IgD-negative memory B cell (primary cell): ENCODE measurements at regions not wholly inside any gene's neighbourhood (a gene's known extent, or its start where the extent isn't known, plus 50 kb on each side); places are given as distances from the start of the nearest gene placed in this dataset.
A peak's percentile ranks its signal among the peaks of the same experiment; 100 is the strongest.

Source experiments
- H3K27ac Mint-ChIP-seq, 3 donors: one replicate each; pipeline ENCODE4 v1.8.0; 2020 to 2022; ENCODE audit warnings: mild to moderate bottlenecking in 3 of 3, mixed read lengths in 3 of 3, moderate library complexity in 1 of 3
- H3K27me3 Mint-ChIP-seq: one replicate; pipeline ENCODE4 v1.8.0; 2021; ENCODE audit warnings: mixed read lengths
- H3K36me3 Mint-ChIP-seq: one replicate; pipeline ENCODE4 v1.8.0; 2020; ENCODE audit warnings: mild to moderate bottlenecking, mixed read lengths
- H3K4me1 Mint-ChIP-seq, 3 donors: one replicate each; pipeline ENCODE4 v1.8.0; 2020 to 2022; ENCODE audit warnings: mixed read lengths in 3 of 3, mild to moderate bottlenecking in 1 of 3
- H3K4me3 Mint-ChIP-seq, 4 donors: one replicate each; pipeline ENCODE4 v1.8.0; 2020 to 2022; ENCODE audit warnings: mild to moderate bottlenecking in 4 of 4, mixed read lengths in 4 of 4, moderate library complexity in 3 of 4
- H3K9me3 Mint-ChIP-seq, 3 donors: one replicate each; pipeline ENCODE4 v1.8.0; 2020 to 2021; ENCODE audit warnings: mixed read lengths in 3 of 3, mild to moderate bottlenecking in 1 of 3

DNA sequence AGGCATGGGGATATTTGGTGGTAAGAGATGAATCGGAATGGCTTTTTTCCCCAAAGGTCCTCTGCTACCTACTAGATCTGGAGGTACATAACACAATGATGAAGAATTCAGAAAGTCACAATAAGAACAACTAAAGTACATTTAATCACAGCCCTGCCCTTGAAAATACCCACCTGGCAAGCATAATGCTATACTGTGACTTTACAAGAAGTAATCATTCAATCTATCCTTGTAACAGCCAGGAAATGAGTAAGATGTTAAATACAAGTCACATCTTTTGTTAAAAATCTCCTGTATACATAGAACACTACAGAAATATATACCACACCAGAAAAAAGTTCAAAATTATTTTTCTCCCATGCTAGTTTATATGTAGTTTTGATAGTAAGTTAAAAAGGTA is 108.3 kb upstream of the ABCB5 start:
- Mint-ChIP-seq H3K9me3 (peaks cover 0 to 2% (median 0%) of the 10 kb centered on the region in 3 donors), H3K27me3 (no peaks in the 10 kb centered on the region), H3K36me3 (peaks cover 1% of the 10 kb centered on the region), H3K4me3 (no peak overlapping the region), H3K27ac (no peak overlapping the region), H3K4me1 (peaks cover 0 to 6% (median 3%) of the 10 kb centered on the region in 3 donors)

DNA sequence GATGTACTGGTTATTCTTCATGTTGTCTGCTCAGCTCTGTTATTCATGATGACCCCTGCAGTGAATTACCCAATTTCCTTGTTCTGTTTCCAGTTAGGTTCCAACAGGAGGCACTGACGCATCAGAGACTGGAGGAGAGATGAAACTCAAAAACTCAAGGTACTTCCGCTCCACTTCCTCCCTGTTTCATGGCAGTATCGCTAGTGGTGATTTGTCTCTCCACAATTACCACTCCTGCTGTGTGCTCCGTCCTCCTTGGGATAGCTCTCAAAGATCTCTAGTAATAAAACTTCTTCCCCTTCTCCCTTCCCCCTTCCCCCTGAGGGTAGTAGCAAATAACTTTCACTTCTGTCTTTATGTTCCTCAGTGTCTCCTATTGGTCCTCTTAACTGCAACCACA is 107.4 kb upstream of the ABCB5 start:
- Mint-ChIP-seq H3K36me3 (peaks cover 1% of the 10 kb centered on the region), H3K4me3 (no peak overlapping the region), H3K4me1 (peaks cover 0 to 6% (median 3%) of the 10 kb centered on the region in 3 donors), H3K9me3 (peaks cover 0 to 2% (median 0%) of the 10 kb centered on the region in 3 donors), H3K27me3 (no peaks in the 10 kb centered on the region), H3K27ac (no peak overlapping the region)

- Mint-ChIP-seq H3K27me3 (no peaks in the 10 kb centered on the region), H3K4me3 (no peak overlapping the region), H3K4me1 (peaks cover 0 to 6% (median 3%) of the 10 kb centered on the region in 3 donors), H3K36me3 (peaks cover 1% of the 10 kb centered on the region), H3K9me3 (peaks cover 0 to 2% (median 0%) of the 10 kb centered on the region in 3 donors), H3K27ac (no peak overlapping the region)
Observed at GRCh38 chr7:20509892-20510572, 105.4 kb upstream of the ABCB5 start.

GRCh38 chr7:20510573-20510900 is 104.9 kb upstream of the ABCB5 start:
- H3K4me1 Mint-ChIP-seq = peaks cover 0 to 6% (median 3%) of the 10 kb centered on the region in 3 donors

GRCh38 chr7:20513341-20513740 is 102.1 kb upstream of the ABCB5 start:
- no peak overlapping the region for H3K27ac Mint-ChIP-seq
- peaks cover 0 to 2% (median 0%) of the 10 kb centered on the region in 3 donors for H3K4me1 Mint-ChIP-seq
- H3K4me3 Mint-ChIP-seq = no peak overlapping the region
- H3K9me3 Mint-ChIP-seq = peaks cover 0 to 4% (median 0%) of the 10 kb centered on the region in 3 donors
- no peaks in the 10 kb centered on the region for H3K27me3 Mint-ChIP-seq
- H3K36me3 Mint-ChIP-seq = no peaks in the 10 kb centered on the region

More at GRCh38 chr7:20510573-20510900, 104.9 kb upstream of the ABCB5 start:
- no peak overlapping the region for H3K27ac Mint-ChIP-seq
- H3K36me3 Mint-ChIP-seq = peaks cover 1% of the 10 kb centered on the region
- H3K4me3 Mint-ChIP-seq = no peak overlapping the region
- peaks cover 0 to 3% (median 0%) of the 10 kb centered on the region in 3 donors for H3K9me3 Mint-ChIP-seq
- H3K27me3 Mint-ChIP-seq = no peaks in the 10 kb centered on the region

DNA sequence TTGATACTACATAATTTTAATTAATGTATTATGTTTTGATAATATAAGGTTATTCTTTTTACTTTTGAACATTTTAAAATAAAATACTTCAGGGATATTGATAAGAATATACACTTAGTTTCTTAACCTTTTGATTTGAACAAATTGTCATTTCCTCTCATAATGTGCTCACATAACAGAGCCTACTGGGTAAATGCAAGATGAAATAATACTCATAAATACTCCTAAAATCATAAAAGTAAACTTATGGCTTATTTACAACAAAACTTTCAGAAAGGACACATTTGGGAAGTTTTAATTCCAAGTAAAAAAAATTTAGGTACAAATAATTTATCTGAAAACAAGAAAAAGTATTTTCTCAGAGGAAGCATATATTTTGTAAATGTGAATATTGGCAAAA is 101.6 kb upstream of the ABCB5 start:
- Mint-ChIP-seq H3K36me3 (no peaks in the 10 kb centered on the region), H3K4me3 (no peak overlapping the region), H3K4me1 (no peaks in the 10 kb centered on the region), H3K9me3 (peaks cover 0 to 2% (median 0%) of the 10 kb centered on the region in 3 donors), H3K27ac (no peak overlapping the region), H3K27me3 (no peaks in the 10 kb centered on the region)

DNA sequence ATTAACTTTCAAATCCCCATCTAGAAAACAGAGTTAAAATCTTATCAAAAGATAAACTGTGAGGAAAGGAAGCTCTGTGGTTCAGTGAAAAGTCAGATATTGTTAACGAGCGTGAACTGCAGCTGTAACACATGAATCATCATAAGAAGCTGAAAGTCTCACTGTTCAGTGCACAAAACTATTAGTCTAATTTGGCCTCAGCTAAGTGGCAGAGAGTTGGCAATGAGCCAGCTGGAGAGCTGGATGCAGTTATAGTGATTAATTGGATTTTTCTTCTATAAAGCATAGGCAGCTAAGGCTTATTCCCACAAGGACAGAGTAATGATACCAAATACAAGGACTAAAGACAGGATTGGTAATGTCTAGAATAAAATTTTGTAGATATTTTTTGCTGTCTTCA is 101.1 kb upstream of the ABCB5 start:
- H3K27ac Mint-ChIP-seq = no peak overlapping the region

GRCh38 chr7:20519645-20520044 is 95.8 kb upstream of the ABCB5 start:
- Mint-ChIP-seq H3K9me3 (peaks cover 2 to 11% (median 2%) of the 10 kb centered on the region in 3 donors), H3K27me3 (peaks cover 1% of the 10 kb centered on the region), H3K27ac (no peak overlapping the region), H3K36me3 (no peaks in the 10 kb centered on the region), H3K4me1 (no peaks in the 10 kb centered on the region), H3K4me3 (no peak overlapping the region)

More for the DNA sequence above, 101.1 kb upstream of the ABCB5 start:
- no peak overlapping the region for H3K4me3 Mint-ChIP-seq
- no peaks in the 10 kb centered on the region for H3K36me3 Mint-ChIP-seq
- H3K27me3 Mint-ChIP-seq = no peaks in the 10 kb centered on the region
- H3K4me1 Mint-ChIP-seq = no peaks in the 10 kb centered on the region
- H3K9me3 Mint-ChIP-seq = peaks cover 0 to 2% (median 0%) of the 10 kb centered on the region in 3 donors

GRCh38 chr7:20520530-20520929 is 94.9 kb upstream of the ABCB5 start:
- Mint-ChIP-seq H3K4me3 (no peak overlapping the region), H3K4me1 (no peaks in the 10 kb centered on the region), H3K9me3 (peaks cover 1 to 11% (median 2%) of the 10 kb centered on the region in 3 donors), H3K36me3 (peaks cover 1% of the 10 kb centered on the region), H3K27ac (no peak overlapping the region), H3K27me3 (peaks cover 1% of the 10 kb centered on the region)

DNA sequence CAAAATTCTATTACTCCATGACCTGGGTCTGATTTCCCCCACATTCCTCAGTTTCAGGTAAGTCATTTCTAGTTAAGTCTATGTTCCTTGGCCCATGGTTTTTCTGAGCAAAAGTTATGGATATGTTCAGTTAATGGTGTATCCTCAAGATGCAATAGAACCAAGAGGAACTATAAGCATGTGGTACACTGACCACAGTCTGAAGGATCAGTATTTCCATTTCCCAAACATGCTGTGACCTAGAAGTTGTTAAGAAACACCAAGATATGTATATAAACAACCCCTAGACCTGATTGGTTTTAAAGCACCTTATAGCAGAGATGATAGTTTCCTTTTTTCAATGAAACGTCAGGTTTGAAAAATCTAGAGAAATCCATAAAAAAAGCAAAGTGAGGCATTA is 94.2 kb upstream of the ABCB5 start:
- Mint-ChIP-seq H3K27me3 (peaks cover 1% of the 10 kb centered on the region), H3K9me3 (peaks cover 0 to 11% (median 2%) of the 10 kb centered on the region in 3 donors), H3K27ac (no peak overlapping the region), H3K4me1 (no peaks in the 10 kb centered on the region), H3K4me3 (no peak overlapping the region), H3K36me3 (peaks cover 1% of the 10 kb centered on the region)

GRCh38 chr7:20529260-20529659 is 86.2 kb upstream of the ABCB5 start:
- no peak overlapping the region for H3K27ac Mint-ChIP-seq
- H3K9me3 Mint-ChIP-seq = peaks cover 0 to 14% (median 7%) of the 10 kb centered on the region in 3 donors
- H3K36me3 Mint-ChIP-seq = peaks cover 1% of the 10 kb centered on the region
- no peaks in the 10 kb centered on the region for H3K4me1 Mint-ChIP-seq
- peaks cover 2% of the 10 kb centered on the region for H3K27me3 Mint-ChIP-seq
- H3K4me3 Mint-ChIP-seq = no peak overlapping the region

DNA sequence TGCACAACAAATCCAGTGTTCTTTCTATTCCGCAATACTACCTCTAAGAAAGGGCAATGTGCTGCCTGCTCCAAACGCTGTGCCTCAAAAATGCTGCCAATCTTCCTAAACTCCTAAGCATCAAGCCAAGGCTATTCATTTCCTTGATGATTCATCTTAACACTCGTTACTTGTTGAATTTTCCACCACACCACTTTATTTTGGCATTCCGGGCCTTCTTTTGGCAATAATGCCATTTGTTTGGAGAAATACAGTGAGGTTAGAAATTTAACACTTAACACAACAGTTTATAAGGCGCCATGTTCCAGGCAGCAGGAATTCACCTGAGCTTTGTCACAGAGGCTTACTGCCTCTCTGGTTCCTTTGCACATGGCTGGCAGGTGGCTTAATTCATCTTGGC is 82.6 kb upstream of the ABCB5 start:
- Mint-ChIP-seq H3K4me1 (no peaks in the 10 kb centered on the region), H3K27me3 (peaks cover 3% of the 10 kb centered on the region), H3K9me3 (peaks cover 0 to 8% (median 7%) of the 10 kb centered on the region in 3 donors), H3K4me3 (no peak overlapping the region), H3K36me3 (no peaks in the 10 kb centered on the region), H3K27ac (peak overlapping the region in 1 of 3 donors; percentile 39)

DNA sequence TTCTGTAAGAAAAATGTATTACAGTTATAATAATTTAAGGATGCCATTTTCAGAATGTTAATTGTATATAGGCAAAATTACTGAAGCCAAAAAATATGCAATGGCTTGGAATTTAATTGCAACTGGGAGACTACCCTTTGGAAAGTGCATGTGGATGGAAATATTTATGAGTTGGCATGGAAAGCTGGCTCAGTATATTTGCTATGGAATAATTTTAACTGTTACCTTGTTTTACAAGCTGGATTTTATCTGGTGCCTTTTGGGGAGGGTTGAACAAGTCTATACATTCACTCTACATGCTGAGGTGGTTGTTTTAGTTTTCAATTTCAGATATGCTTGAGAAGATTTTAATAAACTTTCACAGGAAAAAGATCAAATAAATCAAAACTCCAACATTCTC is 80.9 kb upstream of the ABCB5 start:
- Mint-ChIP-seq H3K27ac (no peak overlapping the region), H3K36me3 (no peaks in the 10 kb centered on the region), H3K27me3 (peaks cover 3% of the 10 kb centered on the region), H3K4me3 (no peak overlapping the region), H3K9me3 (no peaks in the 10 kb centered on the region), H3K4me1 (no peaks in the 10 kb centered on the region)

- Mint-ChIP-seq H3K4me3 (no peak overlapping the region), H3K9me3 (no peaks in the 10 kb centered on the region), H3K27me3 (peaks cover 3% of the 10 kb centered on the region), H3K36me3 (no peaks in the 10 kb centered on the region), H3K4me1 (no peaks in the 10 kb centered on the region), H3K27ac (no peak overlapping the region)
Observed at GRCh38 chr7:20535541-20535940, 79.9 kb upstream of the ABCB5 start.

DNA sequence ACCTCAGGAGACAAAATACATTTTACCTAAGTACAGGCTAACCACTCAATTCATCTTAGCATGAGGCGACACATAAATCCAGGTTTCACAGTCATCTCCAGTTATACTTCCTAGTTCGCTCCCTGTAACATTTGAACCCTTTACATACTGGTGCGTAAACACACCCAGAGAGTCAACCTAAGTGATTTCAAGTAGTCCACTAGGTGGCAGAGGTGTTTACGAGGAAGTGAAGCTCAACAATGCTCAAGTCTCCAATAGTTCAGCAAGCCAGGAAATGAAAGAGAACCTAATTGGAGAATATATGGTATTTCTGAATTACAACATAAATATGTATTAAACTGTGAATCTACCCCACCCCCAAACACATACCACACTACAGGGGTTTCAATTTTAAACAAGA is 76.3 kb upstream of the ABCB5 start:
- H3K4me1 Mint-ChIP-seq = no peaks in the 10 kb centered on the region
- peaks cover 1% of the 10 kb centered on the region for H3K27me3 Mint-ChIP-seq
- H3K36me3 Mint-ChIP-seq = no peaks in the 10 kb centered on the region
- peaks cover 0 to 3% (median 0%) of the 10 kb centered on the region in 3 donors for H3K9me3 Mint-ChIP-seq
- H3K4me3 Mint-ChIP-seq = no peak overlapping the region
- H3K27ac Mint-ChIP-seq = no peak overlapping the region

- H3K9me3 Mint-ChIP-seq = peaks cover 0 to 3% (median 0%) of the 10 kb centered on the region in 3 donors
- no peaks in the 10 kb centered on the region for H3K27me3 Mint-ChIP-seq
- no peak overlapping the region for H3K27ac Mint-ChIP-seq
- peaks cover 0 to 2% (median 0%) of the 10 kb centered on the region in 3 donors for H3K4me1 Mint-ChIP-seq
- H3K36me3 Mint-ChIP-seq = no peaks in the 10 kb centered on the region
- no peak overlapping the region for H3K4me3 Mint-ChIP-seq
Observed at GRCh38 chr7:20541608-20542349, 73.7 kb upstream of the ABCB5 start.
